Activated CD8-positive, alpha-beta memory T cell treated with anti-CD3 and anti-CD28 coated beads, Interleukin-2, amount 10 ng/mL, durations not matched to agents 7 days and 5 days (primary cell): ENCODE measurements at regions not wholly inside any gene's neighbourhood (a gene's known extent, or its start where the extent isn't known, plus 50 kb on each side); places are given as distances from the start of the nearest gene placed in this dataset.
"Not testable (repeated sequence)": the region's sequence is repeated elsewhere in the genome, so short reads cannot be mapped to it uniquely, and the experiment has no call there.

Experiments
- ATAC-seq: fragments of 150-1000 bp; cut with Tn5 transposase; one replicate; pipeline ENCODE4 v1.10.0; 2021; ENCODE audit warnings: moderate library complexity
- CTCF ChIA-PET: fragments of 350-600 bp; sonication (Branson Sonifier 250); formaldehyde crosslinking; loops from one replicate; lab custom pipeline; 2021; ENCODE audit warnings: antibody characterized with exemption; lab: Charles Lee
- DNase-seq: peaks from one replicate; pipeline ENCODE4 v3.0.0-alpha.2; 2020
- H3K27ac Mint-ChIP-seq: one replicate; pipeline ENCODE4 v1.8.0; 2021; ENCODE audit warnings: mild to moderate bottlenecking, mixed read lengths
- H3K27me3 Mint-ChIP-seq: one replicate; pipeline ENCODE4 v1.8.0; 2021; ENCODE audit warnings: mixed read lengths
- H3K36me3 Mint-ChIP-seq: one replicate; pipeline ENCODE4 v1.8.0; 2021; ENCODE audit warnings: mild to moderate bottlenecking, mixed read lengths
- H3K4me1 Mint-ChIP-seq: one replicate; pipeline ENCODE4 v1.8.0; 2021; ENCODE audit warnings: mixed read lengths
- H3K4me3 Mint-ChIP-seq: one replicate; pipeline ENCODE4 v1.8.0; 2021; ENCODE audit warnings: mild to moderate bottlenecking, moderate library complexity, mixed read lengths
- H3K9me3 Mint-ChIP-seq: one replicate; pipeline ENCODE4 v1.8.0; 2022; ENCODE audit warnings: low read depth, mixed read lengths

GRCh38 chr14:88064841-88065240, 59.9 kb downstream of the GPR65 start:
- H3K4me3 Mint-ChIP-seq = no peak overlapping the region
- H3K27me3 Mint-ChIP-seq = no peaks in the 10 kb centered on the region
- ATAC-seq (no peak), DNase-seq (no peak)
- H3K9me3 Mint-ChIP-seq = peaks cover 8% of the 10 kb centered on the region
- no peaks in the 10 kb centered on the region for H3K4me1 Mint-ChIP-seq
- CTCF ChIA-PET = no interaction called here
- H3K36me3 Mint-ChIP-seq = peaks cover 4% of the 10 kb centered on the region
- no peak overlapping the region for H3K27ac Mint-ChIP-seq

- H3K27ac Mint-ChIP-seq = no peak overlapping the region
- no peaks in the 10 kb centered on the region for H3K4me1 Mint-ChIP-seq
- no peak for DNase-seq
- no peak overlapping the region for H3K4me3 Mint-ChIP-seq
- peaks cover 2% of the 10 kb centered on the region for H3K36me3 Mint-ChIP-seq
- no peaks in the 10 kb centered on the region for H3K27me3 Mint-ChIP-seq
- CTCF ChIA-PET = no interaction called here
- peaks cover 10% of the 10 kb centered on the region for H3K9me3 Mint-ChIP-seq
- ATAC-seq = no peak
Measured at GRCh38 chr14:88069677-88070076, 64.7 kb downstream of the GPR65 start.

DNA sequence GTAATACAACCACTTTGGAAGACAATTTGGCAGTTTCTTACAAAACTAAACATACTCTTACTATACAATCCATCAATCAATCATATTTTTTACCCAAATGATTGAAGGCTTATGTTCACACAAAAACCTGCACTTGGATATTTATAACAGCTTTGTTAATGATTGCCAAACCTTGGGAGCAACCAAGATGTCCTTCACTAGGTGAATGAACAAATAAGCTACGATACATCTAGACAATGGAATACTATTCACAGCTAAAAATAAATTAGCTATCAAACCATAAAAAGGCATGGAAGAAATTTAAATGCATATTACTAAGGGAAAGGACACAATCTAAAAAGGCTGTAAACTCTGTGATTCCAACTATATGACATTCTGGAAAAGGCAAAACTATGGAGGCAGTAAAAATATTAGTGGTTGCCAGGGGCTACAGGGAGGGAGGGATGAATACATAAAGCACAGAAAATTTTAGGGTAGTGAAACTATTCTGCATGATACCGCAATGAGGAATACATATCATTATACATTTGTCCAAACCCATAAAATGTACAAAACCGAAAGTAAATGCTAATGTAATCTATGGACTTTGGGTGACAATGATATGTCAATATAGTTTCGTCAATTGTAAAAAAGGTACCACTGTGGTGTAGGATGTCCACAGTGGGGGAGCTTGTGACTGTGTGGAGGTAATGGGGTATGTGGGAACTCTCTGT, 70.5 kb downstream of the GPR65 start:
- DNase-seq (no peak), ATAC-seq (no peak)
- H3K4me1 Mint-ChIP-seq = no peaks in the 10 kb centered on the region
- H3K9me3 Mint-ChIP-seq = peaks cover 2% of the 10 kb centered on the region
- no peaks in the 10 kb centered on the region for H3K36me3 Mint-ChIP-seq
- H3K4me3 Mint-ChIP-seq = no peak overlapping the region
- H3K27ac Mint-ChIP-seq = no peak overlapping the region
- CTCF ChIA-PET = no interaction called here
- H3K27me3 Mint-ChIP-seq = no peaks in the 10 kb centered on the region

DNA sequence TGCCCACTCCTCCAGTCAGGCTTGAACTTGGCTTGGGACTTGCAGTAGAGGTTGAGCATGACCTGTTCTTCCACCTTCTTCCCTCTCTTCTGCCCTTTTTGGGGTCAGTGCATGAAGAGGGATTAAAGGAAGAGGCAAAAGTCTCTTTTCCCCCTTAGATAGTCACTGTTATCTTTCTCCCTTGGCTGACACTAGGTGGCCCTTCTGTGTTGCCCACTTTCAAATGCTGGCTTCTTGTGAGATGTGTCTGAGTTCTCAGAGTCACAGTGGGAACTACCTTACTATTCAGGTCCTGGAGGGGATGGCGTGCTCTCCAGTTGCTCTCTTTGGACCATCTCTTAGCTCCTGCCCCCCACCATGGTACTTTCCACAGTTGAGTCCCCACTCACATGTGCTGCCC, 73.6 kb downstream of the GPR65 start:
- no peaks in the 10 kb centered on the region for H3K36me3 Mint-ChIP-seq
- no peak for DNase-seq
- CTCF ChIA-PET = no interaction called here

DNA sequence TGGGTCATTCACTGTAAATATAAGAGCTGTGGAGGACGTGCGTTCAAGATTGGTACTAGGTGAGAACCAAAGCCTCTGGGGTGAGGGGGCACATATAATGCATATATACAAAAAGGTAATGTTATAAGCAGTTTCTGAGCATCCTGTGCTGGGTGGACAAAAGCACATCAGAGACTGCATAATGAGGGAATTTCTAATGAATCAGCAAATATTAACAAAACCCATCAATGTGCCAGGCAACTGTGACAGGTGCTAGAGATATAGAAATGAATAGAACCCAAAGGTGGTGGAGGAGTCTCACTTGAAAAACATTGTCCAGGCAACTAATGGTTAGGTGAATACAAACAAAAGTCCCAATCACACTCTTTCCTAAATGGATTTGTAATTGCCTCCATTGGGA, 74.7 kb downstream of the GPR65 start:
- H3K36me3 Mint-ChIP-seq = no peaks in the 10 kb centered on the region

More for the DNA sequence above, 73.6 kb downstream of the GPR65 start:
- Mint-ChIP-seq H3K4me1 (no peaks in the 10 kb centered on the region), H3K9me3 (no peaks in the 10 kb centered on the region), H3K4me3 (no peak overlapping the region), H3K27me3 (no peaks in the 10 kb centered on the region), H3K27ac (no peak overlapping the region)
- no peak for ATAC-seq

GRCh38 chr14:88085736-88086135, 80.8 kb downstream of the GPR65 start:
- no peak overlapping the region for H3K27ac Mint-ChIP-seq
- H3K36me3 Mint-ChIP-seq = no peaks in the 10 kb centered on the region
- H3K4me1 Mint-ChIP-seq = no peaks in the 10 kb centered on the region
- H3K4me3 Mint-ChIP-seq = no peak overlapping the region
- DNase-seq = no peak
- CTCF ChIA-PET = no interaction called here
- no peak for ATAC-seq
- H3K27me3 Mint-ChIP-seq = no peaks in the 10 kb centered on the region
- H3K9me3 Mint-ChIP-seq = no peaks in the 10 kb centered on the region

More for the DNA sequence above, 74.7 kb downstream of the GPR65 start:
- H3K27me3 Mint-ChIP-seq = no peaks in the 10 kb centered on the region
- DNase-seq (no peak), ATAC-seq (no peak)
- CTCF ChIA-PET = interaction anchor here (1.0 kb wide), 1 partner anchor 135 kb away, joined by 3 read pairs; no protein-coding TSS in a partner anchor
- H3K9me3 Mint-ChIP-seq = no peaks in the 10 kb centered on the region
- H3K4me3 Mint-ChIP-seq = no peak overlapping the region
- no peak overlapping the region for H3K27ac Mint-ChIP-seq
- no peaks in the 10 kb centered on the region for H3K4me1 Mint-ChIP-seq

GRCh38 chr14:88089445-88089844, 84.5 kb downstream of the GPR65 start:
- ATAC-seq (no peak), DNase-seq (no peak)
- no peaks in the 10 kb centered on the region for H3K4me1 Mint-ChIP-seq
- H3K27ac Mint-ChIP-seq = no peak overlapping the region
- no peak overlapping the region for H3K4me3 Mint-ChIP-seq
- H3K27me3 Mint-ChIP-seq = no peaks in the 10 kb centered on the region
- H3K9me3 Mint-ChIP-seq = no peaks in the 10 kb centered on the region
- H3K36me3 Mint-ChIP-seq = no peaks in the 10 kb centered on the region
- CTCF ChIA-PET = interaction anchor here (1.2 kb wide), 1 partner anchor 28 kb away, joined by 3 read pairs; no protein-coding TSS in a partner anchor

DNA sequence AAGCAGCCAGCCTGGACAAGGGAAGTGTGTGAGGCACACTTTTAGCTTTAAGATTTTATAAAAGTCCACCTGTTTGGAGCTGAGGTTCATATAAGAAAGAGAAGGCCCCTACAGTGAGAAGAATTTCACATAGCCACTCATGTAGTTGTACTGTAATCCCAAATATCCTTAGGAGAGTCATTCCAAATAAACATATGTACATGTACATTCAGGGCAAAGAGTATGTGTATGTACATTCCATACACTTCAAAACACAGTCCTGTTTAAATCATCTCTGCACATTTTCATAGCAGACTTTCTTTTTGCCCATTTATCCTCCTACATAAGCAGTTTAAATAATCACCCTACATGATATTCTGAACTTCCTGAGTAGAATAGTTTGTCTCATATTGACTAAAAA, 87.6 kb downstream of the GPR65 start:
- no peak overlapping the region for H3K4me3 Mint-ChIP-seq
- ATAC-seq = no peak
- DNase-seq = no peak
- no peaks in the 10 kb centered on the region for H3K36me3 Mint-ChIP-seq
- H3K27ac Mint-ChIP-seq = no peak overlapping the region
- CTCF ChIA-PET = no interaction called here
- H3K27me3 Mint-ChIP-seq = no peaks in the 10 kb centered on the region
- no peaks in the 10 kb centered on the region for H3K9me3 Mint-ChIP-seq
- no peaks in the 10 kb centered on the region for H3K4me1 Mint-ChIP-seq

DNA sequence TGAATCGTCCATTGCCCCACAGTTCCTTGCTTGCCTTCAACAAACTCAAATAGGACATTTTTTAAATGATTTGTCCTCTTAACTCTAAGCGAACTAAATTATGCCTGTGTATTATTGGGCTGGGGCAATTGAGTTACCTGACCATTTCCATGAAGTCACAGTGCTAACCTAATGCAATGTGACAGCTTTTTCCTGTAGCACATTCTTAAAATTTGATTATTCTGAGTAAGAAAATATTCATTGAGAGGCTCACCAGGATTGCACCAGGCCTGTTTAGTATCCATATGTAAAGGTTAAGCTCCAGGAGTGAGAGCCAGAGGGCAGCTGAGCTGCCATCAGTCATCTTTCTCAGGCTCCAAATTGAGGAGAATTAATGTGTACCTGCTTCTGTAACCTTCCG, 90.9 kb downstream of the GPR65 start:
- no peak overlapping the region for H3K4me3 Mint-ChIP-seq
- no peaks in the 10 kb centered on the region for H3K27me3 Mint-ChIP-seq
- CTCF ChIA-PET = interaction anchor here (0.6 to 1.1 kb wide), 2 partner anchors 150 to 1517 kb away, joined by 3 read pairs; no protein-coding TSS in a partner anchor
- no peaks in the 10 kb centered on the region for H3K4me1 Mint-ChIP-seq
- DNase-seq (no peak), ATAC-seq (no peak)
- H3K9me3 Mint-ChIP-seq = no peaks in the 10 kb centered on the region
- no peak overlapping the region for H3K27ac Mint-ChIP-seq
- no peaks in the 10 kb centered on the region for H3K36me3 Mint-ChIP-seq

- DNase-seq (no peak), ATAC-seq (no peak)
- H3K4me1 Mint-ChIP-seq = no peaks in the 10 kb centered on the region
- H3K9me3 Mint-ChIP-seq = no peaks in the 10 kb centered on the region
- no peaks in the 10 kb centered on the region for H3K27me3 Mint-ChIP-seq
- CTCF ChIA-PET = no interaction called here
- no peaks in the 10 kb centered on the region for H3K36me3 Mint-ChIP-seq
- no peak overlapping the region for H3K27ac Mint-ChIP-seq
- no peak overlapping the region for H3K4me3 Mint-ChIP-seq
Measured at GRCh38 chr14:88098163-88098562, 93.2 kb downstream of the GPR65 start.

- H3K4me3 Mint-ChIP-seq = no peak overlapping the region
- no peaks in the 10 kb centered on the region for H3K27me3 Mint-ChIP-seq
- DNase-seq (no peak), ATAC-seq (no peak)
- peaks cover 3% of the 10 kb centered on the region for H3K36me3 Mint-ChIP-seq
- no peak overlapping the region for H3K27ac Mint-ChIP-seq
- no peaks in the 10 kb centered on the region for H3K4me1 Mint-ChIP-seq
- peaks cover 5% of the 10 kb centered on the region for H3K9me3 Mint-ChIP-seq
- CTCF ChIA-PET = no interaction called here
Measured at GRCh38 chr14:88104710-88105109, 99.8 kb downstream of the GPR65 start.

- H3K27me3 Mint-ChIP-seq = no peaks in the 10 kb centered on the region
- peaks cover 5% of the 10 kb centered on the region for H3K9me3 Mint-ChIP-seq
- no peaks in the 10 kb centered on the region for H3K4me1 Mint-ChIP-seq
- no peak overlapping the region for H3K27ac Mint-ChIP-seq
- ATAC-seq (no peak), DNase-seq (no peak)
- CTCF ChIA-PET = no interaction called here
- H3K36me3 Mint-ChIP-seq = peaks cover 3% of the 10 kb centered on the region
- H3K4me3 Mint-ChIP-seq = no peak overlapping the region
Measured at GRCh38 chr14:88106377-88106776, 101.4 kb downstream of the GPR65 start.

GRCh38 chr14:88127669-88128068, 122.7 kb downstream of the GPR65 start:
- CTCF ChIA-PET, H3K36me3 Mint-ChIP-seq, H3K9me3 Mint-ChIP-seq, H3K27ac Mint-ChIP-seq, H3K4me3 Mint-ChIP-seq, H3K27me3 Mint-ChIP-seq, ATAC-seq, DNase-seq: not testable (repeated sequence)
- peaks cover 11% of the 10 kb centered on the region for H3K4me1 Mint-ChIP-seq

DNA sequence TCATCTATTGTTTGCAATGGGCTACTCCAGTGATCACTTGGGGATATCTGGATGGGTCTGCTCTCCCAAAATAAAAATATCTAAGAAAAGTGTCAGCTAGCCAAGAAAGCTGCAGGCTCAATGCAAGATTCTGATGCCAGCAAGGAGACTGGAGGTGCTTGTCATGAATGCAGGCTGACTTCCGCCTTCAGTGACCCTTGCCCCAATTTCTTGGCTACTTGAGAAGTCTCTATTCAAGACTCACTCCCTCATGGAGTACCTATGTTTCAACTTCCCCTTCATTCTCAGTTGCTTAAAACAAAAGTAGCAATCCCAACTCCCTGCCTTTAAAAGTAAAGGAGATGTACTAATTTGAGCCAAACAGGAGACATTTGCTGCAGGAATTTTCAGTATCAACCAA, 123.9 kb downstream of the GPR65 start:
- Mint-ChIP-seq H3K27ac (no peak overlapping the region), H3K27me3 (no peaks in the 10 kb centered on the region), H3K4me1 (peaks cover 11% of the 10 kb centered on the region), H3K9me3 (no peaks in the 10 kb centered on the region), H3K4me3 (no peak overlapping the region), H3K36me3 (no peaks in the 10 kb centered on the region)
- ATAC-seq = no peak
- CTCF ChIA-PET = no interaction called here
- no peak for DNase-seq
